A549 (cell line): ENCODE measurements at regions not wholly inside any gene's neighbourhood (a gene's known extent, or its start where the extent isn't known, plus 50 kb on each side); places are given as distances from the start of the nearest gene placed in this dataset.
A peak's percentile ranks its signal among the peaks of the same experiment; 100 is the strongest.

Experiments used
- ATAC-seq, 2 experiments: fragments of 200-7000 bp in 1 of 2; fragments of >200 bp in 1 of 2; cut with Nextera tagmentation in 1 of 2; cut with Tn5 transposase in 1 of 2; 3 replicates each; pipeline versions ENCODE4 v1.8.0 to v1.9.1; 2018 to 2020; ENCODE audit warnings: mild to moderate bottlenecking in 1 of 2, moderate library complexity in 1 of 2
- CTCF ChIA-PET: fragments of 300-600 bp; sonication (Branson Sonifier 250); formaldehyde crosslinking; extraction: SDS; loops from one replicate; lab custom pipeline; 2021; ENCODE audit warnings: antibody characterized with exemption, inconsistent platforms; lab: Yijun Ruan, JAX
- POLR2A ChIA-PET: fragments of 350-600 bp; formaldehyde crosslinking; extraction: SDS; loops from one replicate; lab custom pipeline; 2021; ENCODE audit warnings: antibody characterized with exemption, inconsistent platforms; lab: Yijun Ruan, JAX
- DNase-seq, 2 experiments: peaks; one replicate each; pipeline versions ENCODE4 v3.0.0 to v3.0.0-alpha.2; 2011 to 2016; ENCODE audit warnings: low read depth in 1 of 2, low spot score in 1 of 2
- FAIRE-seq: peaks from 2 replicates; lab custom pipeline; 2011; peaks lifted over from hg19 to GRCh38; lab: Jason Lieb, UNC
- H3K27ac ChIP-seq, 2 experiments: fragments of >200 bp; sonication (Bioruptor Twin); formaldehyde crosslinking; 3 replicates each; pipeline ENCODE4 v1.5.1; 2016 to 2017
- H3K4me1 ChIP-seq: fragments of >200 bp; sonication (Bioruptor Twin); formaldehyde crosslinking; 3 replicates; pipeline ENCODE4 v1.6.1; 2016
- H3K4me2 ChIP-seq: fragments of >200 bp; sonication (Bioruptor Twin); formaldehyde crosslinking; 3 replicates; pipeline ENCODE4 v1.6.1; 2016
- H3K4me3 ChIP-seq: fragments of >200 bp; sonication (Bioruptor Twin); formaldehyde crosslinking; 3 replicates; pipeline ENCODE4 v1.5.1; 2016
- H3K9me3 ChIP-seq: fragments of >200 bp; sonication (Bioruptor Twin); formaldehyde crosslinking; 3 replicates; pipeline ENCODE4 v1.6.1; 2016
- ATOH8 ChIP-seq: fragments of 250-450 bp; sonication (Bioruptor Pico); IDR thresholded peaks from 2 replicates; pipeline ENCODE4 v1.5.0; 2020; ENCODE audit warnings: low read depth, mild to moderate bottlenecking, moderate library complexity
- CBX2 ChIP-seq: fragments of 200-600 bp; sonication (generic); IDR thresholded peaks from 2 replicates; pipeline ENCODE4 v1.6.1; 2016; ENCODE audit warnings: low read depth, mild to moderate bottlenecking, borderline replicate concordance
- CBX8 ChIP-seq: fragments of 200-600 bp; sonication (generic); IDR thresholded peaks from 2 replicates; pipeline ENCODE4 v1.6.1; 2016
- CTCF ChIP-seq: fragments of >200 bp; sonication (Bioruptor Twin); formaldehyde crosslinking; IDR thresholded peaks from 3 replicates; pipeline ENCODE4 v1.5.1; 2016
- E2F6 ChIP-seq: IDR thresholded peaks from 2 replicates; pipeline ENCODE4 v1.6.1; 2012; ENCODE audit warnings: low read depth, borderline replicate concordance
- EHMT2 ChIP-seq: fragments of 200-600 bp; sonication (generic); IDR thresholded peaks from 2 replicates; pipeline ENCODE4 v1.6.1; 2016; ENCODE audit warnings: antibody characterized with exemption, low read depth, mild to moderate bottlenecking, moderate library complexity
- FOXS1 ChIP-seq: fragments of 250-450 bp; sonication (Bioruptor Pico); IDR thresholded peaks from 2 replicates; pipeline ENCODE4 v1.5.0; 2020; ENCODE audit warnings: mild to moderate bottlenecking, moderate library complexity
- HDAC2 ChIP-seq: fragments of 200-600 bp; sonication (generic); IDR thresholded peaks from 2 replicates; pipeline ENCODE4 v1.6.1; 2016
- HES2 ChIP-seq: fragments of >200 bp; sonication (Bioruptor Twin); formaldehyde crosslinking; IDR thresholded peaks from 2 replicates; pipeline ENCODE4 v1.6.1; 2016
- HOXB13 ChIP-seq: fragments of 250-450 bp; sonication (Bioruptor Pico); IDR thresholded peaks from 2 replicates; pipeline ENCODE4 v1.5.0; 2020; ENCODE audit warnings: low read depth, mild to moderate bottlenecking, moderate library complexity
- JUNB ChIP-seq: fragments of >200 bp; sonication (Bioruptor Twin); formaldehyde crosslinking; IDR thresholded peaks from 2 replicates; pipeline ENCODE4 v1.6.1; 2016
- MAFK ChIP-seq: fragments of 450-650 bp; IDR thresholded peaks from 2 replicates; pipeline ENCODE4 v1.6.1; 2014; ENCODE audit not compliant: partially characterized antibody
- MAX ChIP-seq: IDR thresholded peaks from 2 replicates; pipeline ENCODE4 v1.6.1; 2012
- MYC ChIP-seq: IDR thresholded peaks from 2 replicates; pipeline ENCODE4 v1.6.1; 2012; ENCODE audit warnings: mild to moderate bottlenecking, inconsistent platforms, low read length, improper control_type of control experiment, borderline replicate concordance
- NFE2L2 ChIP-seq: fragments of 150-350 bp; conservative IDR thresholded peaks from 2 replicates; pipeline ENCODE4 v1.6.1; 2014; ENCODE audit warnings: low read length
- NPAS2 ChIP-seq: fragments of 250-450 bp; sonication (Bioruptor Pico); IDR thresholded peaks from 2 replicates; pipeline ENCODE4 v1.8.0; 2022; ENCODE audit warnings: mild to moderate bottlenecking, moderate library complexity, borderline replicate concordance
- NR3C1 ChIP-seq: fragments of >200 bp; sonication (Bioruptor Twin); formaldehyde crosslinking; IDR thresholded peaks from 3 replicates; pipeline ENCODE4 v1.6.1; 2017
- POLR2A ChIP-seq: IDR thresholded peaks from 2 replicates; pipeline ENCODE4 v1.6.1; 2012; ENCODE audit warnings: mild to moderate bottlenecking, low read length
- POLR2AphosphoS2 ChIP-seq: conservative IDR thresholded peaks from 2 replicates; pipeline ENCODE4 v1.6.1; 2012; ENCODE audit warnings: low read length, improper control_type of control experiment, inconsistent platforms
- RAD21 ChIP-seq, 2 experiments: fragments of >200 bp in 1 of 2; sonication (Bioruptor Twin) in 1 of 2; formaldehyde crosslinking in 1 of 2; IDR thresholded peaks in 1 of 2; conservative IDR thresholded peaks in 1 of 2; 2 replicates in 1 of 2; 3 replicates in 1 of 2; pipeline ENCODE4 v1.6.1; 2012 to 2018; ENCODE audit warnings: inconsistent platforms in 1 of 2
- RARB ChIP-seq: fragments of 250-450 bp; sonication (Bioruptor Pico); IDR thresholded peaks from 2 replicates; pipeline ENCODE4 v1.8.0; 2021; ENCODE audit warnings: mild to moderate bottlenecking, moderate library complexity
- RFX5 ChIP-seq: fragments of 450-650 bp; IDR thresholded peaks from 2 replicates; pipeline ENCODE4 v1.7.1; 2014; ENCODE audit warnings: antibody characterized with exemption, mild to moderate bottlenecking, moderate library complexity
- ZFP36 ChIP-seq: fragments of 450-650 bp; IDR thresholded peaks from 2 replicates; pipeline ENCODE4 v1.6.1; 2014; ENCODE audit warnings: borderline replicate concordance; ENCODE audit not compliant: partially characterized antibody
- ZNF302 ChIP-seq: fragments of 250-450 bp; sonication (Bioruptor Pico); IDR thresholded peaks from 2 replicates; pipeline ENCODE4 v1.9.0; 2021; ENCODE audit warnings: inconsistent platforms, mild to moderate bottlenecking, moderate library complexity
- WGBS: methylation state at CpG from one replicate; pipeline ENCODE4 v1.1.6; 2017; ENCODE audit errors: missing lambda C conversion rate; 5-methylcytosine and 5-hydroxymethylcytosine counted together

- TF ChIP-seq CTCF (no peak), MAX (no peak)
Measured at GRCh38 chr12:42794806-42795205, 205.3 kb upstream of the PRICKLE1 start (continued).

- DNase-seq (no peak), FAIRE-seq (no peak), ATAC-seq (no peak)
- CTCF ChIA-PET = no interaction called here
- Histone ChIP-seq H3K27ac (no peak overlapping the region), H3K9me3 (no peaks in the 10 kb centered on the region), H3K4me1 (peaks cover 20% of the 10 kb centered on the region), H3K4me2 (no peak overlapping the region), H3K4me3 (no peak overlapping the region)
- WGBS = 70% methylated on average over 1 of the region's 1 CpG
- POLR2A ChIA-PET = no interaction called here
- TF ChIP-seq EHMT2 (no peak), ATOH8 (no peak), ZFP36 (no peak), NR3C1 (no peak), MYC (no peak), FOXS1 (CRISPR knock-in tag) (no peak), RARB (no peak), MAFK (no peak), CBX2 (no peak), CBX8 (no peak), HDAC2 (no peak), NFE2L2 (no peak)
Measured at GRCh38 chr12:42793166-42793565, 203.6 kb upstream of the PRICKLE1 start.

- Histone ChIP-seq H3K4me1 (peaks cover 20% of the 10 kb centered on the region), H3K9me3 (no peaks in the 10 kb centered on the region), H3K27ac (no peak overlapping the region), H3K4me2 (no peak overlapping the region), H3K4me3 (no peak overlapping the region)
- FAIRE-seq (no peak), DNase-seq (no peak), ATAC-seq (no peak)
- ChIA-PET CTCF (no interaction called here), POLR2A (no interaction called here)
- TF ChIP-seq RAD21 (conservative IDR thresholded peaks at IDR 0.05 in 1 of 2, IDR thresholded peaks at IDR 0.05 in 1 of 2) = 0 out of 5 replicates have a peak, but pooled peaks of 1 of the 2 experiments have one; percentile 7
- TF ChIP-seq FOXS1 (CRISPR knock-in tag) = no peak
Measured at GRCh38 chr12:42792265-42792664, 202.7 kb upstream of the PRICKLE1 start.

GRCh38 chr12:42791399-42791798, 201.9 kb upstream of the PRICKLE1 start:
- Histone ChIP-seq H3K4me1 (peaks cover 20% of the 10 kb centered on the region), H3K27ac (peak overlapping the region in 1 of 2 experiments; percentile 65; a peak in 4 of 6 replicates), H3K4me2 (peak overlapping the region; percentile 59), H3K4me3 (no peak overlapping the region), H3K9me3 (no peaks in the 10 kb centered on the region)
- ATAC-seq = no peak
- WGBS = 33% methylated on average over 3 of the region's 3 CpGs
- ChIA-PET CTCF (no interaction called here), POLR2A (no interaction called here)
- DNase-seq = no peak
- FAIRE-seq = no peak
- TF ChIP-seq POLR2A (no peak), JUNB (peak; percentile 11; the same call in 1 of the 2 replicates)

GRCh38 chr12:42790761-42791151, 201.2 kb upstream of the PRICKLE1 start:
- FAIRE-seq = peak; percentile 86
- H3K27ac ChIP-seq = peak overlapping the region; percentile 46 to 65; a peak in 4 of 6 replicates
- ATAC-seq = peak in 1 of 2 experiments; percentile 47; a peak in 2 of 6 replicates
- CTCF ChIA-PET = interaction anchor here (0.5 kb wide), 1 partner anchor 642 kb away, joined by 3 read pairs; no protein-coding TSS in a partner anchor
- POLR2A ChIA-PET = no interaction called here
- peak; percentile 19 to 53 for DNase-seq
- no peak overlapping the region for H3K4me3 ChIP-seq
- peaks cover 20% of the 10 kb centered on the region for H3K4me1 ChIP-seq
- no peaks in the 10 kb centered on the region for H3K9me3 ChIP-seq
- peak overlapping the region; percentile 59 for H3K4me2 ChIP-seq
- TF ChIP-seq RAD21 (conservative IDR thresholded peaks at IDR 0.05 in 1 of 2, IDR thresholded peaks at IDR 0.05 in 1 of 2) = no peak
- TF ChIP-seq MYC = no peak
- no peak for TF ChIP-seq RFX5
- TF ChIP-seq MAFK = no peak
- no peak for TF ChIP-seq CTCF
- no peak for TF ChIP-seq NPAS2
- no peak for TF ChIP-seq POLR2AphosphoS2
- TF ChIP-seq HOXB13 (CRISPR knock-in tag) = no peak
- TF ChIP-seq E2F6 = no peak
- no peak for TF ChIP-seq HES2
- no peak for TF ChIP-seq ZNF302
